AG20443 (cell line): ENCODE measurements at regions not wholly inside any gene's neighbourhood (a gene's known extent, or its start where the extent isn't known, plus 50 kb on each side); places are given as distances from the start of the nearest gene placed in this dataset.
"Not testable (repeated sequence)": the region's sequence is repeated elsewhere in the genome, so short reads cannot be mapped to it uniquely, and the experiment has no call there.

Experiments used
- DNase-seq: peaks from one replicate; pipeline ENCODE4 v3.0.0; 2012; ENCODE audit warnings: low spot score, mixed read lengths

DNA sequence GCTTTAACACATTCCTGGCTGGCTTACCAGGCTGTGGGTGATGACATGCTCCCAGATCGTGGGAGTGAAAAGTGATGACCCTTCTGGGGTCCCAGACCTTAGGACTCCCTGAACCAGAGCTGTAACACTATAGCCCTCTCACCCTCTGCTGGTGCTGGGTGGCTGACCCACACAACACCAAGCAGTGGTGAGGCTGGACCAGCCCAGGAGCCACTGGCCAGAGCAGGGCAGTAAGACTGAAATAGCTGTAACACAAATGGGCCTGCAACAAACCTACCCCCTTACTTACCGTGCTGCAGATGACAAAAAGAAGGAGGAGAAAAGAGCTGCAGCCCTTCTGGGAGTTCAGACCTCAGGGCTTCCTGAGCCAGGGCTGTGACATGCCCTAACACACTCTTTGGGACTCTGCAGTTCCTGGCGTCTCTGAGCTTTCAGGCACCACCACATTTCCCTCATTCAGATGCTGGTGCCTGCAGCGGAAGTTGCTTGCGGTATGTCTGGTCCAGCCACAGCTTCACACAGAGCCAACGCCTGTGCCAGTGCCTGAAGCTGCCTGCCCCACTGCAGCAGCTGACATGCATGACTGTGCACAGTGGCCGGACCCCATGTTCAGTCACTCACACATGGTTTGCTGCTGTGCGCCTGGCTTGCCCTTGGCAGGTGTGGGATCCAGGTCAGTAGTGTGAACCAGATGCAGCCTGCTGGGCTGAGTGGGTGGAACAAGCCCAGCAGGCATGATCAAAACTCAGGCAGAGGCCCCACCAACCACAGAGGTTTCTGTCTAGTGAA lies 1247.4 kb downstream of the EFNA5 start:
- no peak for DNase-seq

DNA sequence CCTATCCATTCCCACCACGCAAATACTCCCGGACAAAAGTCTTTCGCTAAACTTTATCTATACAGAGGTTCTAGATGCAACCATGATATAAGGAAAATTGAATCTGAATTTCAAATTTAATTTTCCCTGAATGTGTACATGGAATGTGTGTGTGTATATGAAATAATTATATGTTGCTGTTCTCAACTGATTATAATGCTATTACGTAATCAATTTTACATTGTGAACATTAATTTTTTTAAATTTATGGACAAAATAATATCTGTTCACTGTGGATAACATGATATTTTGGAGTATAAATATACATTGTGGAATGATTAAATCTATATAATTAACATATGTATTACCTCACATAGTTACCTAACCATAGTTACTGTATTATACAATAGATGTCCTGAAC lies 1250.6 kb downstream of the EFNA5 start:
- no peak for DNase-seq

DNA sequence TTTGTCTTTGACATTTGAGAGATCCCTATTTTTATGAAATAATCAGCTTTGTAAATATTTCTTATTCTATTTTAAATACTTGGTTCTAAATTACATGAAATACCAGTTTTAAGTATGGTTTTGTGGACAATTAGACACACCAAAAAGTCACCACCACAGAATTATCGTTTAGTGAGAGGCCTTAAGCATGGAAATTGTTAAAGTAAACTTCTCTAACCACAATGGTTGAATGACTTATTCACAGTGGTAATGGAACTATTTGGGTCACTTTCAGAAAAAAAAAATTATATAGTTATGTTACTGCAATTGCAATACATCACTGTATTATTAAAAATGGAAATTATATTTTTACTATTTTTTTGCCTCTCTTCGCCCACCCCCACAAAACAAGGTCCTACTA lies 1252.5 kb downstream of the EFNA5 start:
- DNase-seq: no peak

DNA sequence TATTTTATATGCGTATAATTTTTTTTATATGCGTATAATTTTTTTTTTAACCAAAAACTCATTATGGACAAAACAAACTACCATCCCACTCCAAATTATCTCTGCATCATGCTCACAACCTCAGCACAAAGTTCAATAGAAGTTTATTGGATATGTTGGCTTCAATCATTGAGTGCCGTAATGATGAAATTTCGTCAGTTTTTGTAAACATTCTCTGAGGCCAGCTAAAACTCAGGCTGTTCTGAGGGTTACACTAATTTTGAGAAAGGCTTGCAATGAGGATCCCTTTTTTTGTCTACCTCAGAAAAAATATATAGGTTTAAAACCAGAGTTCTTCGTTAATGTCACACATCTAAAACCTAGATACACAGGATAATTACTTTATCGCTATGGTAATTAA lies 1253.2 kb downstream of the EFNA5 start:
- no peak for DNase-seq

DNA sequence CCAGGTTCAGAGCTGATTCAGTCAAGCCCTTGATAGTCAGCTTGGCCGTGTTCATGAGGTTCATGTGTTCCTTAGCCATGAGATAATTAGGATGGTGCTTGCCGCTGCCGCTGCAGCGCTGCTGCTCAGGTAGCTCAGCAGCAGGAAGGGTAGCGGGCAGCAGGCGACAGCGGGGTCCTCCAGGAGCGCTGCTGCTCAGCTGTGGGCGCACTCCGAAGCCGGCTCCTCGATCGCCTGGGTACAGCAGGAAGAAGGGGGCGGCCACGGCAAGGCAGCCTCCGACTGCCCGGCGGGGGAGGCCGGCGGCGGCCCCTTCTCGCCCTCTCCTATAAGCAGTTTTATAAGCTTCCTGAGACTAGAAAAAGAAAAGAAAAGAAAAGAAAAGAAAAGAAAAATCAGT lies 1253.6 kb downstream of the EFNA5 start:
- DNase-seq: no peak

DNA sequence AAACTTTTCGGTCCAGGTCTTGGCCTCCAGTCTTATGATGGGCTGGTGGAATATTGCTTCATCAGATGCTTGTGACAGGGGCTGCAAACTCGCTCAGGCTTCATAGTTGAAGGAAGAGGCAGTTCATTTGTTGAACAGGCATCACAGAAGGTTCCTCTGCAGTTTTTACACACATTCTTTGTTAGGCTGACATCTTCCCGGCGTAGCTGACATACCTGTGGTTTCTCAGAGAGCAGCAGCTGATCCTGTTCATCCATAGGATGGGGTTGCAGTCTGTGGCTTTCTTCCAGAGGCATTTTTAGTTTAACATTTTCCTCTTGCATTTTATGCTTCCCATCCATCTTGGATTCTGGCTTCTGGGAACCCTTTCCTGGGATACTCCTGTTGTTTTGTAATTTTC lies 1255.2 kb downstream of the EFNA5 start:
- DNase-seq: peak; percentile 54

DNA sequence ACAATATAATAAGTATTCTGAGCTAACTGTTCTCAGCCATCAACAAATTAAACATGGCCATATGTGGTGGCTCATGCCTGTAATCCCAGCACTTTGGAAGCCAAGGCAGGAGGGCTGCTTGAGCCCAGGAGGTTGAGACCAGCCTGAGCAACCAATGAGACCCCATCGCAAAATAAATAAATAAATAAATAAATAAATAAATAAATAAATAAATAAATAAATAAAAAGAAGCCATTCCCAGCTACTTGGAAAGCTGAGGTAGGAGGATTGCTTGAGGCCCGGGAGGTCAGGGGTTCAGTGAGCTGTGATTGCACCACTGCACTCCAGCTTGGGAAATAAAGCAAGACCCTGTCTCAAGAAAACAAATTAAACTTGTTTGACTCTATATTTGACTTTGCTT lies 1256.4 kb downstream of the EFNA5 start:
- no peak for DNase-seq

DNA sequence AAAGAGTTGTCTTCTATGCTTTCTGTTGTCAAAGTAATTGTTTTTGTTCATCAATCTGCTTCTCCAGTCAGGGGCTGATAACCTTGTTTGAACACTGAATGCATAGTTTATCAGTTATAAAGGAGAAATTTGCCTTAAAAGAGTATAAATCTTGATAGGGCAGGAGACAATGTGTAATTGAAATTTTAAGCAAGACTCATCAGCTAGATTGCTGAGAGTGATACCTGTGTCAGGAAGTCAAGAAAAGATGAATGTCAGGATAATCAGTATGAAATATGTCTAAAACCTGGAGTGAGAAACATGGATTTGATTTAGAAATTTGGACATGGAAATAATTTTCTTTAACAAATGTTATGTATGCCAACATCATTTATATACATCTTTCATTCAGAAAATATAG lies 1258.1 kb downstream of the EFNA5 start:
- no peak for DNase-seq

DNA sequence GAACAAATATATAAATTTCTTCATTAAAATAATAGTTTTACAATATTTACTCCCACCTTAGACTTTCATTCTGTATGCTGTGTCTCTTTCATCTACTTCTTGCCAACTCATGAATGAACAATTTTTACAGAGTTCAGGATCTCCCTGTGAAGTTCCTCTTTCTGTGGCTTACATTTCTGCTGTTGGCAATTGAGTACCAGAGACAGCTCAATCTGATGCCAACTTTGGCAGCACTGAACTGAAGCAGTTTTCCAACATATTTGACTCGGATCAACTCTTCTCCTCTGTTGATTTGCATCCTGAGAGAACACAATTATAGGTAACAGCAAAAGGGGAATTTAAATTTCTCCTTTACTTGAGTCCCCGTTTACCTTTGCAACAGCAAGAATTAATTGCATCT lies 1262.2 kb downstream of the EFNA5 start:
- DNase-seq: no peak

DNA sequence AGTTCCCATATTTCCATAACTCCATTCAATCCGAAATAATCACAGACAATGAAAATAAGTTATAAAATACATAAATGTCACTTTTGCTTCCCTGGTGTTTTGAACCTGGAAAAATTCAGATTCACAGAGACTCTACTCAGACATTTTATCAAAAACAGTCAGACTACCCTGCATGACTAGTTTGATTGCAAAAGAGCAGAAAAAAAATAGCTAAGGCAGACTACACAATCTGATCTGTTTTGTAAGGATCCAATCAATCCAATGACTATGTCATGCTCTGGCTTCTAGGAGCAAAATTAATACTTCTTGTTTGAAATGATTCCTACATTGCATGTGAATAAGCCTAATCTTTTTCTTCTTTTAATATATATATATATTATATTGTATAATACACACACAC lies 1262.6 kb downstream of the EFNA5 start:
- DNase-seq: no peak

DNA sequence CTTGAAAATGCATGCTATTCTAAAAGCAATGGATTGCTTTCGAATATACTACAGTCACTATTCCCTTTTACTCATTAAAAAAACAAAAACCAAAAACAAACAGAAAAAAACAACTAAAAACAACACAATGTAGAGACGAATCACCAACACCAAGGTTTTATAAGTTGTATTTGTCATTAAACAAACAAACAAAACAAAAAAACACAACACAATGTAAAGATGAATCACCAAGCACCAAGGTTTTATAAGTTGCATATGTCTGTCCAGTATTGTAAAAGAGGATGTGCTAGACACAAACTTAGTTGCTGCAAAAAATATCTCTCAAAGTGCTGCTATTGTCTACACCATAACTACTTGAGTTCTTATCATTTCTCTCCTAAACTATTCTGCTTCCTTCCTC lies 1269.2 kb downstream of the EFNA5 start:
- no peak for DNase-seq

DNA sequence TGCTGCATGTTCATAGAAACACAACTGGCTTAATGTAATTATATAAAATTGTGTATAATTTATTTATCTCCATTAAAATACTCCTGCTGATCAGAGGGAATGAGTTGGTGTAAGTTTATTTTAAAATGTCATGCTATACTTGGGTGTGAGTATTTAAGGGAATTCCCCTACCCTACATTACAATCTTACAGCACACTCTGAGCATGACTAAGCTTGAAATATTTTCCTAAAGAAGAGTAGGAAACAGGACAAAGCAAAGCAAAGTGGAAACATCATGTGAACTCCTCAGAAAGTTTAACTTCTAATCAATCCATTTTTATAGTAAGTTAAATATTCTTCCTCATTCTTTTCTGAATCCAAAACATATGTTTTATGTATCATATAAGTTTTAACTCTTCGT lies 1271.3 kb downstream of the EFNA5 start:
- no peak for DNase-seq

DNA sequence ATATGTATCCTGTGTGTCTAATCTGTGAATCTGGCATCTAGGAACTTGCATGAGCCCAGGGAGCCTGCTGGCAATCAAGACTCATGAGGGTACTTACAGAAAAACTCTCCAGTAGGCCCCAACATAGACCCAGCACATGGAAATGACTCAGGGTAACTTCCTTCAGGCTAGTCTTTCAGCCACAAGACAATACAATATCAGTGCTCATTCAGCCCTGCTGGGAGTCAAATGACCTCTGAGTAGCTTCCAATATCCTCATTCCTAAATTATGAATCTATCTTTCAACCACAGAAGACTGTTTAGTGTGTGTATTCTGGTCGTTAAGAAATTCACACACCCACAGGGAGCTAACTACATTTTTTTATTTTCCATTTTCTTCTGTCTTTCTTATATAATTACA lies 1273.0 kb downstream of the EFNA5 start:
- DNase-seq: peak; percentile 58

DNA sequence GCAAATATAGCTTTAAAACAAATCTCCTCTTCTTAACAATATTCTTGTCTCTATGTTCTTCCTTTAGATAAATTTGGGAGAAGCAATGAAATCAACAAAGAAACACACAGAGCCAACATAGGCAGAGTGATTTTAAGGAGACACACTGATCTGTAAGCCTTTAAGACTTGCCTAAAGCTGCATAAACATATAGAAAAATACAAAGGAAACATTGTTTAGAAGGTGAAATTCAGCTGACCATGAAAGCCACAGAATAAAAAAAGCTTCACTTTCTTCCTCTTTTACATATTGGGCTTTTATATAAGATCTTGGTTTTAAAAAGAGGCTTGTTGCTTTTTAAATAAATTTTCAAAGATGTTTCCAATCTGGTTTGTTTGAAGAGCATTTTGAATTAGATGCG lies 1277.5 kb downstream of the EFNA5 start:
- no peak for DNase-seq

DNA sequence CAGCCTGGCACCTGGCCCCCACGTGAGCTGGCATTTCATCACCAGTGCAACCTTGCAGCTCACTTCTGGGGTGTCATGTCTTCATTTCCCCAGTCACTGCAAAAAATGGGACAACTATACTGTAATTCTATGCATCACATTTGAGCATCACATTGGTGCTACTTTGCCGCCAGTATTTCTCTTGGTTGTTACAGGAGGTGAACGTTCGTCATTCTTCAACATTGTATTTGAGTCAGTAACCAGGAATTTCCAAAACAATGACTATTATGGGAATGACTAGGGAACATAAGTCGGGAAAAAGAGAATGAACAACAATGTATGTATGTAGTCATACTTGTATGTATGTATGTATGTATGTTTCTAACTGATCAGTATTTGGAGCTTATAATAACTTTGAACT lies 1278.0 kb downstream of the EFNA5 start:
- DNase-seq: no peak

DNA sequence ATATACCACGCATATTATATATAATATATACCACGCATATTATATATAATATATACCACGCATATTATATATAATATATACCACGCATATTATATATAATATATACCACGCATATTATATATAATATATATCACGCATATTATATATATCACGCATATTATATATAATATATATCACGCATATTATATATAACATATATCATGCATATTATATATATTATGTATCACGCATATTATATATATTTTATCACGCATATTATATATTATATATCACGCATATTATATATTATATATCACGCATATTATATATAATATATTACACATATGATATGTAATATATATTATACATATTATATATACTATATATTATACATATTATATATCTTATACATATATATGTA lies 1283.0 kb downstream of the EFNA5 start:
- not testable (repeated sequence) for DNase-seq

DNA sequence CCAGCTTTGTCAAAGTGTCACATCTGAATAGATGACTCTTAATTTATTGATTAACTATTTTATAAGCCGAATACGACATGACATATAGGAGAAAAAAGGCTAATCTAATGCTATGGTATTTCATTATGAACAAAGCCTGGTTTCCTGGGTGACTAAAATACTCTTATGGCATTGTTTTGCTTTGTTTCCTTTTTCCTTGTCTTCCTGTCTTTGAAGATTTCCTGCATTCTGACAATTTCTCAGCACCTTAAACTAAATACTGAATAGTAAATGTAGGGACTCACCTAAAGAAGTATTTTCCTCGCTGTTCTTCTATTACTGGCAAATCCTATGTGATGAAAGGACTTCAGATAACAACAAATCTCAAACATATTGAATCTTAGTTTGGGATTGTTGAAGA lies 1284.5 kb downstream of the EFNA5 start:
- DNase-seq: no peak

DNA sequence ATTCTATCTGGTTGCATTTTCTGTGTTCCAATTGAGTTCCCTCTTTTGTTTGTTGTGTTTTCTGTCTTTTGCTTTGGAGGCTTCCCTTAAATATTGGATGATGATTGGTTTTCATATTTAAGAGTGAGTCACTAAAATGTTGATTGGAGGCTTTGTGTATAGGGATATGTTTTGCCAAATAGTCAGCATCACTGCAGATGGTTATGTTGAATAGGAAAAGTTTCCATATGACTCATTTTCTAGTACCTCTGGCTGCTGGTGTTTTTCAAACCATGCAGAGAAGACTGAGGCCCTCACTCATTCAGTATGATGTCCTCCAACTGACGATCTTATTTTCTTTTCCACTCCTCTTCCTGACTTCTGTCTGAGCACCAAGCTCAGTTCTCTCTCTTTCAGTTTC lies 1290.0 kb downstream of the EFNA5 start:
- DNase-seq: peak; percentile 7

DNA sequence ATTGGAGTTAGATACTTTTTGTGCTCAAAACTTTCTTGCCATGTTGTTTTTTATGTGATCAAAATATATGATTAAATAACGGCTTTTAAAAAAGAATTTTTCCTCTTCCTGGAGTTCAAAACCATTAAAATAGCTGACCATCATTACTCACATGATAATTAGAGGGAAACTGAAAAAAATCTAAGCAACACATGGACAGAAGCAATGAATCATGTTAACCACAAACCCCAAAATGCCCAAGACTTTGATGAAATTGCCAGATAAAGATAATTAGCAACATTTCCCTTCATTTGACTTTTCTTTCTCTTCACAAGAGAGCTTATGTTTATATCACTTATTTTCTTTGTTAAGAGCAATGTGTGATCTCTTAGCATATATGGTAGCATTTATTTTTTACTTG lies 1294.2 kb downstream of the EFNA5 start:
- DNase-seq: no peak

DNA sequence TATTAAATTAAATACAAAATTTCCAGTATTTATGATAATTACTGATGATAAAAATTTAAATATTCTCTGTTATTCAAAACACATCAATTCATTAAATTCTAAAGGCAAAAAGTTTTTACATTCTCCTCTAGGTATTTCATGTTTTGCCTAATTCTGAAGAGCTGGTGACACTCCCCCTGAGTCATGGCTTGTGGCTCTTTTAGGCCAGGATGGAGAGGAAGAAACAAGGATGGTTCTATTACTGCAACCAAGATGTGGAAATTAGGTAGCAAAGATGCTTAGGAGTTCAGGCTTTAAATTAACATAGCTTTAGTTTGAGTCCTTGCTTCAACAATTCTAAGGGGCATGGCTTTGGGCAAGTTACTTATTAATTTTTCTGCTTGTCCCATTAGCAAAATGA lies 1295.8 kb downstream of the EFNA5 start:
- DNase-seq: no peak

DNA sequence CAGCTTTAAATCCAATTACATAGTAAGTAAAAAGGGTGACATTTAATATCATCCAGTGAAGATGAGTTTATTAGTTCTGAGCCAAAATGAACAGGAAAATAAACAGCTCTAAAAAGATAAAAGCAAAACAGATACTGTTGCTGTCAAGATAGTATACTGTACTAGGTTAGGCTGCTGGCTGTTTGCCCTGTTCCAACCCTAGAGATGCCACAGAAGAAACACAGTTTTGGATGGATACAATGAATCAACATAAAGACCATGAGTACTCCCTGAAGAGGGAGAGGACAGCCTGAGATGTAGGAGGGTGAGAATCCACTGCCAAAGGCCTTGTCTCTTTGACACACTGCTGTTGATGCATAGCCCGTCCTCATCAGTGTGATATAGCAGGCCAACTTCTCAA lies 1302.7 kb downstream of the EFNA5 start:
- DNase-seq: no peak

DNA sequence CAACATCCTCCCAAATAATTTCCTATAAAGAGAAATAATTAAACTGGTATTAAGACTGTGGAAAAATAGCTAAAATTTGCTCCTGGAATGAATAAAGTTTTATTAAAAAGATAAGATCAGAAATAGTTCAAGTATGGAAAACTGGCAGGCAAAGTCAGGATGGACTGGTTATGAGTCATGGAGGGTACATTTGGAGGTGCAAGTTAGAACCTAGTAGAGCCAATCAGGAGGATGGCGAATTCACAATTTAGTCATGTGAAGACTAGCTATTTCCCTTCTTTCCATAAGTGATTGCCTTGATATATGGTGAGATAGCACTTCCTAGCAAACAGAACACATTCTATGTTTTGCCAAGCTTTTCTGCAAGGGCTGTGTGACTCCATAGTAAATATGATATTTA lies 1303.5 kb downstream of the EFNA5 start:
- DNase-seq: no peak

DNA sequence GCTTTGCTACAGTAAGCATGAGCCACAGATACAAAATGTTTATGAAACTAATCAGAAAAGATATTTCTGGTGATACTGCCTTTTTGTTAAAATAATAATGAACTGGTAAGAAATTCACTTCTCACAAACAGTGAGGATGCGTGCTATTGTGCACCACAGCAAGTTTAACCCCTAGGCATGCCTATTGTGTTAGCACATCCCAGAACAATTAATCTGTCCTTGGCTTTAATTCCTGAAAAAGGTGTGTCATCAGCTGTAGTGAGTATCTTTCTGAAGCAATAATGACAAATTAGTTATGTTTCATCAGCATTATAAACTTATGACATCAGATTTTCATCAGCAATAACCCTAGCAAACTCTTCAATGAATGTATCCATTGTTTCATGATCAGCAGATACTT lies 1307.2 kb downstream of the EFNA5 start:
- no peak for DNase-seq

DNA sequence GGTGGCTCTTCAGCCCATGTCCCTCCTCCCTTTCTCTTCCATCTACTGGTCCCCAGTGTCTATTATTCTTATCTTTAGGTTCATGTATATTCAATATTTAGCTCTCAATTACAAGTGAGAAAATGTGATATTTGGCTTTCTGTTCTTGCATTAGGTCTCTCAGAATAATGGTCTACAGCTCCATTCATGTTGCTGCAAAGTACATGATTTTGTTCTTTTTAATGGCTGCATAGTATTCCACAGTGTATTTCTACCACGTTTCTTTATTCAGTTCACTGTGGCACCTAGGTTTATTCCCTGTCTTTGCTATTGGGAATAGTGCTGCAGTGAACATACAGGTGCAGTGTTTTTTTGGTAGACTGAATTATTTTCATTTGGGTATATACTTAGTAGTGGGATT lies 1308.8 kb downstream of the EFNA5 start:
- no peak for DNase-seq

DNA sequence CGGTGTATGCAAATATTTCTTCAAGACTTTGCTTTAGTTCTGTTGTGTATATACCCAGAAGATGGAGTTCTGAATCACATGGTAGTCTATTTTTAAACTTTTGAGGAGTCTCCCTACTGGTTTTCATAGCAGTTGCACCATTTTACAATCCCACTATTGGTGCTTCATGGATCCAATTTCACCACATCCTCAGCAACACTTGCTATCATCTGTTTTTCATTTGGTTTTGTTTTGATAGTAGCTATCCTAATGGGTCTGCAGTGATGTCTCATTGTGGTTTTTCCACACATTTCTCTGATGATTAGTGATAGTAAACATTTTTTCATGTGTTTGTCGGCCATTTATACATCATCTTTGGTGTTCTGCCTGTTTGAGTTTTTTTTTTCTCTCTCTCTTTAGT lies 1339.3 kb downstream of the EFNA5 start:
- DNase-seq: peak; percentile 24
